Lower leg skin (tissue), 4 donors: ENCODE measurements at regions not wholly inside any gene's neighbourhood (a gene's known extent, or its start where the extent isn't known, plus 50 kb on each side); places are given as distances from the start of the nearest gene placed in this dataset.

ENCODE experiments used
- DNase-seq, 2 donors: peaks; one replicate each; pipeline ENCODE4 v3.0.0-alpha.2; 2019; ENCODE audit warnings: low spot score in 2 of 2
- H3K4me3 ChIP-seq: fragments of 200-600 bp; sonication (generic); 2 replicates; pipeline ENCODE4 v1.5.1; 2017; ENCODE audit warnings: mild to moderate bottlenecking, low read depth; ENCODE audit not compliant: poor library complexity, severe bottlenecking
- POLR2A ChIP-seq, 2 donors: fragments of 450-650 bp; IDR thresholded peaks; one replicate each; pipeline ENCODE4 v1.6.1; 2016 to 2017; ENCODE audit warnings: antibody characterized with exemption in 2 of 2, mild to moderate bottlenecking in 1 of 2, moderate library complexity in 1 of 2
- WGBS, 2 donors: methylation state at CpG; one replicate each; pipeline ENCODE4 v1.1.5; 2018; 5-methylcytosine and 5-hydroxymethylcytosine counted together
- intact Hi-C: fragments of 100-400 bp; cut with DNase I; formaldehyde crosslinking; loops from one replicate; pipeline ENCODE4 v1.15.0; 2023; ENCODE audit warnings: low total_unique reads
- TF ChIP-seq, protein P1 (sequence below), 3 donors: fragments of 450-650 bp; IDR thresholded peaks; one replicate each; pipeline ENCODE4 v1.5.1; 2016; ENCODE audit warnings: antibody characterized with exemption in 3 of 3, mild to moderate bottlenecking in 3 of 3, moderate library complexity in 2 of 3

DNA sequence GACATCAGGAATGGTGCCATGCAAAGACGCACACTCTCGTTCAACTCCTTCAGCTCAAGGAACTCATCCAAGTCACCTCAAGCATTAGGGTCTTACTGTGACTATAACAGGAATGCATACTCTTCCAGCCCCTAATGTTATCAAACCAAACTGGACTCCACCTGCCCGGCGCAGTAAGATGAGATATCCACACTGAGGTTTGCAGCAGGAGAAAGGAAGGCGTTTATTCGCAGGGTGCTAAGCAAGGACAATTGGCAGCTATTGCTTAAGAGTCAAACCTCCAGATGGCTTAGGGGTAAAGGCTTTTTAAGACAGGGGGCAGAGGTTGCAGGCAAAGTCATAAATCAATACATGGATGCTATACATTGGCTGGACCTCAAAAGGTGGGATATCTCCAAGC, 159.4 kb upstream of the TAB2 start:
- H3K4me3 ChIP-seq: no peak overlapping the region
- no peak for TF ChIP-seq POLR2A (IDR thresholded peaks at IDR 0.05)
- TF ChIP-seq, protein P1, sequence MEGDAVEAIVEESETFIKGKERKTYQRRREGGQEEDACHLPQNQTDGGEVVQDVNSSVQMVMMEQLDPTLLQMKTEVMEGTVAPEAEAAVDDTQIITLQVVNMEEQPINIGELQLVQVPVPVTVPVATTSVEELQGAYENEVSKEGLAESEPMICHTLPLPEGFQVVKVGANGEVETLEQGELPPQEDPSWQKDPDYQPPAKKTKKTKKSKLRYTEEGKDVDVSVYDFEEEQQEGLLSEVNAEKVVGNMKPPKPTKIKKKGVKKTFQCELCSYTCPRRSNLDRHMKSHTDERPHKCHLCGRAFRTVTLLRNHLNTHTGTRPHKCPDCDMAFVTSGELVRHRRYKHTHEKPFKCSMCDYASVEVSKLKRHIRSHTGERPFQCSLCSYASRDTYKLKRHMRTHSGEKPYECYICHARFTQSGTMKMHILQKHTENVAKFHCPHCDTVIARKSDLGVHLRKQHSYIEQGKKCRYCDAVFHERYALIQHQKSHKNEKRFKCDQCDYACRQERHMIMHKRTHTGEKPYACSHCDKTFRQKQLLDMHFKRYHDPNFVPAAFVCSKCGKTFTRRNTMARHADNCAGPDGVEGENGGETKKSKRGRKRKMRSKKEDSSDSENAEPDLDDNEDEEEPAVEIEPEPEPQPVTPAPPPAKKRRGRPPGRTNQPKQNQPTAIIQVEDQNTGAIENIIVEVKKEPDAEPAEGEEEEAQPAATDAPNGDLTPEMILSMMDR (IDR thresholded peaks at IDR 0.05): no peak
- intact Hi-C loops: no loop called here
- 97% methylated on average over 6 of the region's 6 CpGs for WGBS, 2 donors
- DNase-seq: no peak

DNA sequence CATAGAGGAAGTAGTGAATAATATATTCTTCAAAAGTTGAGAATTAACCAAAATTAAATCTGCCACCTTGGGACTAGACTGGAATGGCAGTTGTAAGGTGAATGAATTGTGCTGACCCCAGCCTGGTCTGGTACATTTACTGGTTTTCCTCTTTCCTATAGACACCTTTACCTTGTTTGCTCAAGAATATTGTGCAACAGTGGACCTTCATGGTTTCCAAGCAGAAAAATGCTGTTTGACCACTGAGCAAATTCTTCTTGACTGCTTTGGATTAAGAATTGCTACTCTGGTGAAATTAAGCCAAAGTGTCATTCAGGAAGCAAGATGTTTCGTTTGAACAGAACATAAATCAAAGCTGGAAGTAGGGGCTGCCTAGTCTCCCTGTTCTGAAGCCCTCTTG, 156.6 kb upstream of the TAB2 start:
- TF ChIP-seq, protein P1 (IDR thresholded peaks at IDR 0.05): no peak
- no peak for TF ChIP-seq POLR2A (IDR thresholded peaks at IDR 0.05)
- 42 to 52% methylated on average over 1 of the region's 1 CpG for WGBS, 2 donors
- intact Hi-C loops: no loop called here
- DNase-seq: no peak
- no peak overlapping the region for H3K4me3 ChIP-seq

DNA sequence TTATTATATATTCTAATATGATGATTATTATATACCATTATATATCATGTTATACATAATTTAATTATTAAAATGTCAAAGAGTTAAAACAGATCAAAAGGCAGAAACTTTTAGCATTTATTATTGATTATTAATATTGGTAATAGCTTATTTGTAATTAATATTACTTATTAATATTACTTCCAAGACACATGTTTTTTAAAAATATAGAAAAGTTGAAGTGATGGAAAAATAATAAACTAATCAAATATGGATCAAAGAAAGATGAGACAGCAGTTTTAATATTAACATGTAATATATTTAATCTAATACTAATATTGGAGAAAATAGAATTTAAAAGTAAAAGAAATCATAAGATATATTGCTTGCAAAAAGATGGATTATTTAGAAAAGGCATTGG, 154.6 kb upstream of the TAB2 start:
- no peak overlapping the region for H3K4me3 ChIP-seq
- DNase-seq: no peak
- intact Hi-C loops: no loop called here
- no peak for TF ChIP-seq POLR2A (IDR thresholded peaks at IDR 0.05)
- TF ChIP-seq, protein P1 (IDR thresholded peaks at IDR 0.05): no peak

DNA sequence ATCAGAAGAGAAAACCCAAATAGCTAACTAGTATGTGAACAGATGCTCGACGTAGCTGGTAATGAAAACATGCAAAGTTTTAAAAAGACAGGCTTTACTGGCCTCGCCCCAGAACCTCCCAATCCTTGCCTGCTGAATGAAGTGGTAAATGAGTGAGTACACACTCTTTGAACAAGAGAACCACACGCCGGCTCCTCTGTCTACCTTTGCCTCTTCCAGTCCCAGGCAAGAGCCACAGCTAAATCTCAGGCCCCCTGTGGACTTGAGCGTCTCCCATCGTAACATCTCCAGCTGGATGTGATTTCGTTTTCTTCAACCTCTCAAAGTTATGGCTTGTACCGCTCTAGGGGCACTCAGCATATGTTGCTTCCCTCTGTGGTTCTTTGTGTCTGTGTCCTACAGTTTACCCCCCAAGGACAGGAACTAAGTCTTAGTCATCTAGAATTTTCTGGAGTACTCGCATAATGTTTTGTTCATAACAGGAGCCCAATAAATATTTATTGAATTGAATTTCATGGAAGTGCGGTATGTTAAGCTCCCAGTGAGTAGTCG, 153.2 kb upstream of the TAB2 start:
- no peak overlapping the region for H3K4me3 ChIP-seq
- no peak for DNase-seq
- WGBS, 2 donors: 86 to 88% methylated on average over 12 of the region's 12 CpGs
- intact Hi-C loops: no loop called here
- no peak for TF ChIP-seq POLR2A (IDR thresholded peaks at IDR 0.05)
- TF ChIP-seq, protein P1 (IDR thresholded peaks at IDR 0.05): no peak

DNA sequence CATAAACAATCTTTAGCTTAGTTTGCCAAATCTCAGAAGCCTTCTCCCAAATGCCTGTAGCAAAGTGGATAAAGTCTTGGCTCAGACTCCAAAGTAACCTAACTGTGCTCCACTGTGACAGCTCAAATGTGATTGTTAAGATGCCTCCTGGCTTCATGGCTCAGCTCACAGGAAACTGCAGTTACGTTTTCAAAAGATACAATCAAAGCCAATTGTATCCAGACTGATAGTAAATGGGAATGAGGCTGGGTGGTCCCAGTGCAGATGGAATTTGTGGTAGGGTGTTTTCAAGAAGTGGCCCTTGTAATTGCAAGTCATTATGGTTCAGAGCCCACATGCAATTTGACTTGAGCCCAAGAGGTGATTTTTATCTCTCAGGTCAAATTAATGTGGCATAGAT, 151.2 kb upstream of the TAB2 start:
- DNase-seq: no peak
- intact Hi-C loops: no loop called here
- 13 to 20% methylated on average over 1 of the region's 1 CpG for WGBS, 2 donors
- TF ChIP-seq POLR2A (IDR thresholded peaks at IDR 0.05): no peak
- TF ChIP-seq, protein P1 (IDR thresholded peaks at IDR 0.05): no peak
- H3K4me3 ChIP-seq: no peak overlapping the region

DNA sequence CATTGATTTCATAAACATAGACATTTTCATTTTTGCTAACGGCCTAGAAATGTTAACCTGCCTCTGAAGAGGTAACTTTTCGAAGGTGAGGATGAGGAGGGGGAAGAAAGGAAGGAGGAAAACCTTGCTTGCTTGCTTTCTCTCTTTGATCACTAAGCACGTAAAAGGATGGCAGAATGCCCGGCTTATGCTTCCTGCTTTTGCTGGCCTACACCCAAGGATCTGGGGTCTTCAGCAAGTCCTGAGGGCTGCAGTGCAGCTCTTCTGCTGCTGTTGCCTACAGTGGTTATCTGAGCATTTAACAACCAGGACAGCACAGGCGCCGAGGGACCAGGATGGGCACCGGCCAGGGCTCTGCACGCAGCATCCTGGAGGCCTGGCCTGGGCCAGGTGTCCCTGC, 150.8 kb upstream of the TAB2 start:
- 47 to 48% methylated on average over 8 of the region's 8 CpGs for WGBS, 2 donors
- intact Hi-C loops: no loop called here
- TF ChIP-seq, protein P1 (IDR thresholded peaks at IDR 0.05): no peak
- no peak for TF ChIP-seq POLR2A (IDR thresholded peaks at IDR 0.05)
- no peak overlapping the region for H3K4me3 ChIP-seq
- DNase-seq: no peak
